HG02938 (cell line): ENCODE measurements at regions not wholly inside any gene's neighbourhood (a gene's known extent, or its start where the extent isn't known, plus 50 kb on each side); places are given as distances from the start of the nearest gene placed in this dataset.
"Not testable (repeated sequence)": the region's sequence is repeated elsewhere in the genome, so short reads cannot be mapped to it uniquely, and the experiment has no call there.

Experiments used
- ATAC-seq: cut with Tn5 transposase; IDR thresholded peaks from one replicate; pipeline ENCODE4 v1.9.1; 2021; ENCODE audit warnings: mild to moderate bottlenecking, moderate library complexity; ENCODE audit not compliant: unreplicated experiment

- ATAC-seq, result peak; percentile 79
These were observed 224.6 kb upstream of the TBL1Y start for GRCh38 chrY:6685783-6686389.

- ATAC-seq, result peak; percentile 70
These were observed 208.8 kb upstream of the TBL1Y start for GRCh38 chrY:6701558-6702161.

GRCh38 chrY:6721443-6721842 is 189.1 kb upstream of the TBL1Y start:
- ATAC-seq, result not testable (repeated sequence)

DNA sequence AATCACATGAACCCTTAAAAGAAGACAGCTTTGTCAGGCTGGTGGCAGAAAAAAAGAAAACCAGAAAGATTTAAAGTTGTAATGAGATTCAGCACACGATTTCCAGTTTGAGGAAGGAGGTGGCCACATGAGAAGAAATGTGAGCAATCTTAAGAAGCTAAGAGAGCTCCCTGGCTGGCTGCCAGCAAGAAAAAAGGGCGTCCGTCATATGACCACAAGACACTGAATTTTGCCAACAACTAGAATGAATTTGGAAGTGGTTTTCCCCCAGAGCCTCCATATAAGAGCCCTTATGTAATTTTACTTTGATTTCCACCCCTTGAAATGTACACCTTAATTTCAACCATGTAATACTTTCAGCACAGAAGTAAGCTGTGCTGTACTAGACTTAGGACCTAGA is 163.3 kb upstream of the TBL1Y start:
- ATAC-seq, result not testable (repeated sequence)

- no peak for ATAC-seq
These were observed 128.2 kb upstream of the TBL1Y start for GRCh38 chrY:6782334-6782733.

DNA sequence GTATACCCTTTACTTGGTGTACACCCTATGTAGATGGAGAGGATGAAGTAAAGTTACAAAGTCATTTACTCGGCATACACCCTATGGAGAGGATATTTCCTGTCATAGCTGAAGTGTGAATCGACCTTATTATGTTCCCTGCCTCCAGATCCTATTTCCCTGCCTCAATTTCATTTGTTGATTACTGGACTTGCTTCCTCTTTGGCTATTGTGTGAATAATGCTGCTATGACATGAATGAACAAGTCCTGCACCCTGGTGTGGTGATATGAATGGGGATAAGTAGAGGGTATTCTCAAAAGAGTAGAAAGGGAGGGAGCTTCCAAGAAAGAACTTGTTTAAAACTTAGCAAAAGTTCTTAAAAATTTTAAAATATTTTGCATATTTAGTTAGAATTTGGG is 123.5 kb upstream of the TBL1Y start:
- no peak for ATAC-seq

GRCh38 chrY:6811633-6812032 is 98.9 kb upstream of the TBL1Y start:
- peak; percentile 49 for ATAC-seq
